K562 (cell line): ENCODE measurements at regions not wholly inside any gene's neighbourhood (a gene's known extent, or its start where the extent isn't known, plus 50 kb on each side); places are given as distances from the start of the nearest gene placed in this dataset.
A peak's percentile ranks its signal among the peaks of the same experiment; 100 is the strongest.
"Not testable (repeated sequence)": the region's sequence is repeated elsewhere in the genome, so short reads cannot be mapped to it uniquely, and the experiment has no call there.

ENCODE experiments used
- ATAC-seq: fragments of 200-7000 bp; cut with Tn5 transposase; 3 replicates; pipeline ENCODE4 v1.9.1; 2020; ENCODE audit warnings: moderate library complexity
- BruUV-seq: library from RNA; stranded (reverse); fragments of 400-500 nt; replicated peaks from 2 replicates; lab custom pipeline; 2021; lab: Mats Ljungman, UMichigan
- CTCF ChIA-PET: fragments of 300-600 bp; formaldehyde crosslinking; extraction: SDS; loops from one replicate; lab custom pipeline; 2021; ENCODE audit warnings: low intra/inter-chr PET ratio; lab: Yijun Ruan, JAX
- POLR2A ChIA-PET: fragments of 300-600, 350-650 bp; sonication (Branson Sonifier 250); formaldehyde crosslinking; extraction: SDS; loops from one replicate; lab custom pipeline; 2021; ENCODE audit warnings: antibody characterized with exemption, inconsistent platforms; lab: Yijun Ruan, JAX
- DNase-seq, 4 experiments: peaks; one replicate each; pipeline versions ENCODE4 v3.0.0 to v3.0.0-alpha.2; 2011 to 2018; ENCODE audit warnings: low spot score in 3 of 4, mixed read lengths in 3 of 4; ENCODE audit errors: extremely low read depth in 1 of 4
- FAIRE-seq: peaks from 2 replicates; lab custom pipeline; 2011; peaks lifted over from hg19 to GRCh38; lab: Jason Lieb, UNC
- H2AFZ ChIP-seq: 2 replicates; pipeline ENCODE4 v1.6.0; 2011; ENCODE audit warnings: low read depth, low read length, control low read depth, inconsistent platforms
- H3K27ac ChIP-seq: fragments of 200-600 bp; 3 replicates; pipeline ENCODE4 v1.8.0; 2011; ENCODE audit warnings: low read depth, mild to moderate bottlenecking, control low read depth, inconsistent platforms, low read length, moderate library complexity, mixed read lengths; ENCODE audit errors: extremely low read depth
- H3K27me3 ChIP-seq, 2 experiments: fragments of 300-600 bp in 1 of 2; 2 replicates in 1 of 2; 3 replicates in 1 of 2; pipeline versions ENCODE4 v1.6.0 to v1.8.0; 2011; ENCODE audit warnings: inconsistent platforms in 2 of 2, low read length in 2 of 2, mild to moderate bottlenecking in 1 of 2, mixed read lengths in 1 of 2, moderate library complexity in 1 of 2; ENCODE audit not compliant: control insufficient read depth in 2 of 2, insufficient read depth in 2 of 2
- H3K36me3 ChIP-seq: fragments of 300-600 bp; 3 replicates; pipeline ENCODE4 v1.8.0; 2011; ENCODE audit warnings: mild to moderate bottlenecking, low read length, inconsistent platforms; ENCODE audit not compliant: control insufficient read depth, insufficient read depth
- H3K4me1 ChIP-seq, 2 experiments: fragments of 200-600 bp in 1 of 2; replicated peaks in 1 of 2; 2 replicates in 1 of 2; 3 replicates in 1 of 2; pipeline versions ENCODE4 v1.5.1 to v1.8.0; 2011; ENCODE audit warnings: inconsistent platforms in 2 of 2, low read length in 2 of 2, mild to moderate bottlenecking in 1 of 2, mixed read lengths in 1 of 2, moderate library complexity in 1 of 2; ENCODE audit not compliant: control insufficient read depth in 2 of 2, insufficient read depth in 2 of 2
- H3K4me2 ChIP-seq: 2 replicates; pipeline ENCODE4 v1.6.1; 2011; ENCODE audit warnings: low read length, control low read depth, inconsistent platforms, mixed read lengths; ENCODE audit not compliant: insufficient read depth
- H3K4me3 ChIP-seq: fragments of 200-600 bp; sonication (generic), shearing (Covaris generic); 2 replicates; pipeline ENCODE4 v1.5.1; 2016; ENCODE audit warnings: control low read depth, inconsistent platforms
- H3K79me2 ChIP-seq: fragments of 200-600 bp; 3 replicates; pipeline ENCODE4 v1.8.0; 2011; ENCODE audit warnings: low read length, inconsistent platforms; ENCODE audit not compliant: control insufficient read depth, insufficient read depth
- H3K9ac ChIP-seq, 2 experiments: 2 replicates each; pipeline versions ENCODE4 v1.6.0 to v1.6.1; 2011; ENCODE audit warnings: low read depth in 2 of 2, low read length in 2 of 2, control low read depth in 1 of 2, inconsistent platforms in 1 of 2, mild to moderate bottlenecking in 1 of 2, mixed read lengths in 1 of 2; ENCODE audit not compliant: insufficient read depth in 1 of 2
- H3K9me1 ChIP-seq: one replicate; pipeline ENCODE4 v1.6.0; 2011; ENCODE audit warnings: inconsistent platforms, mild to moderate bottlenecking, low read length, moderate library complexity; ENCODE audit not compliant: control insufficient read depth, insufficient read depth
- H3K9me3 ChIP-seq: replicated peaks from 2 replicates; pipeline ENCODE4 v1.5.1; 2011; ENCODE audit warnings: low read depth, low read length, inconsistent platforms; ENCODE audit not compliant: control insufficient read depth, insufficient read depth
- H4K20me1 ChIP-seq: replicated peaks from 2 replicates; pipeline ENCODE4 v1.6.1; 2011; ENCODE audit warnings: low read length, inconsistent platforms, mixed read lengths; ENCODE audit not compliant: control insufficient read depth, insufficient read depth
- SUPT5H ChIP-seq: fragments of 450-650 bp; IDR thresholded peaks from 2 replicates; pipeline ENCODE4 v1.6.1; 2016
- ZBTB17 ChIP-seq: fragments of 450-650 bp; formaldehyde crosslinking; IDR thresholded peaks from 2 replicates; pipeline ENCODE4 v1.4.0; 2020; ENCODE audit warnings: mild to moderate bottlenecking
- ZNF766 ChIP-seq: fragments of 200-800 bp; sonication (Bioruptor generic); conservative IDR thresholded peaks from 2 replicates; pipeline ENCODE4 v1.6.1; 2016; ENCODE audit warnings: missing genetic modification characterization, missing compliant biosample characterization
- WGBS: fragments of 100-300 bp; shearing (Covaris generic); methylation state at CpG from one replicate; pipeline ENCODE4 v1.1.6; 2016; ENCODE audit warnings: low coverage, mixed read lengths; ENCODE audit not compliant: insufficient coverage; ENCODE audit errors: missing lambda C conversion rate; 5-methylcytosine and 5-hydroxymethylcytosine counted together
- in situ Hi-C: fragments of 300-500 bp; cut with MboI; formaldehyde crosslinking; loops from 4 replicates; pipeline ENCODE4 v1.15.0; 2018; ENCODE audit warnings: inconsistent platforms, mixed read lengths
- intact Hi-C: fragments of 100-400 bp; cut with micrococcal nuclease; formaldehyde crosslinking; loops from 2 replicates; pipeline ENCODE4 v1.14.2; 2022

- H4K20me1 ChIP-seq, H2AFZ ChIP-seq, intact Hi-C loops, FAIRE-seq, H3K4me1 ChIP-seq, DNase-seq, H3K27me3 ChIP-seq, H3K9me1 ChIP-seq, ATAC-seq, H3K4me2 ChIP-seq, H3K9ac ChIP-seq, H3K9me3 ChIP-seq, in situ Hi-C loops, H3K36me3 ChIP-seq, CTCF ChIA-PET, H3K4me3 ChIP-seq, H3K27ac ChIP-seq, BruUV-seq, H3K79me2 ChIP-seq: not testable (repeated sequence)
- POLR2A ChIA-PET: interaction anchor here (1.4 kb wide), 1 partner anchor 13 kb away, joined by 3 read pairs; no protein-coding TSS in a partner anchor
- TF ChIP-seq ZNF766 (CRISPR knock-in tag): peak; percentile 68; the same call in 1 of the 2 replicates
- WGBS: no CpG with 5 or more reads among the region's 1 CpG
These were observed 85.5 kb downstream of the VCPKMT start for GRCh38 chr14:50030911-50031310.

GRCh38 chr14:50031602-50032313 is 84.6 kb downstream of the VCPKMT start:
- TF ChIP-seq ZBTB17 (peak; percentile 84), SUPT5H (no peak)
- Histone ChIP-seq H3K9ac (no peak overlapping the region), H3K4me2 (no peak overlapping the region), H3K36me3 (no peaks in the 10 kb centered on the region), H4K20me1 (no peaks in the 10 kb centered on the region), H3K9me3 (no peaks in the 10 kb centered on the region), H3K4me1 (peaks cover 3 to 6% of the 10 kb centered on the region in 2 experiments; a peak in 3 of 5 replicates), H3K9me1 (no peaks in the 10 kb centered on the region), H2AFZ (no peak overlapping the region), H3K27me3 (no peaks in the 10 kb centered on the region), H3K4me3 (no peak overlapping the region), H3K79me2 (no peaks in the 10 kb centered on the region), H3K27ac (no peak overlapping the region)
- intact Hi-C loops (no loop called here), in situ Hi-C loops (no loop called here)
- BruUV-seq: no TSS peak
- ATAC-seq: no peak
- CTCF ChIA-PET: no interaction called here
- POLR2A ChIA-PET: no interaction called here
- no peak for DNase-seq
- no peak for FAIRE-seq
- 24% methylated on average over 4 of the region's 4 CpGs for WGBS

GRCh38 chr14:50032462-50033167 is 83.8 kb downstream of the VCPKMT start:
- DNase-seq, intact Hi-C loops, H2AFZ ChIP-seq, H3K79me2 ChIP-seq, H3K4me1 ChIP-seq, H3K4me3 ChIP-seq, H3K9me3 ChIP-seq, ATAC-seq, H3K9me1 ChIP-seq, H3K9ac ChIP-seq, BruUV-seq, FAIRE-seq, H3K27ac ChIP-seq, POLR2A ChIA-PET, H3K4me2 ChIP-seq, H4K20me1 ChIP-seq, H3K27me3 ChIP-seq, H3K36me3 ChIP-seq, CTCF ChIA-PET, in situ Hi-C loops: not testable (repeated sequence)
- WGBS: 79% methylated on average over 5 of the region's 8 CpGs
